ENCODE measurements at regions not wholly inside any gene's neighbourhood (a gene's known extent, or its start where the extent isn't known, plus 50 kb on each side); places are given as distances from the start of the nearest gene placed in this dataset.

- no peak for TF ChIP-seq PATZ1 (CRISPR knock-in tag; IDR thresholded peaks at IDR 0.05; ENCODE audit: borderline replicate concordance)
- no peak for TF ChIP-seq POU6F1 (CRISPR knock-in tag; IDR thresholded peaks at IDR 0.05; ENCODE audit: borderline replicate concordance, low read depth)
- TF ChIP-seq CREB5 (CRISPR knock-in tag; IDR thresholded peaks at IDR 0.05; ENCODE audit: low read depth), result no peak
- TF ChIP-seq TSHZ2 (CRISPR knock-in tag; IDR thresholded peaks at IDR 0.05), result no peak
- TF ChIP-seq ZFP3 (CRISPR knock-in tag; IDR thresholded peaks at IDR 0.05), result no peak
- TF ChIP-seq ESRRG (CRISPR knock-in tag; IDR thresholded peaks at IDR 0.05), result no peak
- TF ChIP-seq CSDC2 (CRISPR knock-in tag; IDR thresholded peaks at IDR 0.05), result no peak
- TF ChIP-seq RARB (CRISPR knock-in tag; IDR thresholded peaks at IDR 0.05), result no peak
- no peak for TF ChIP-seq ZFP30 (CRISPR knock-in tag; IDR thresholded peaks at IDR 0.05)
- TF ChIP-seq GLIS3 (CRISPR knock-in tag; IDR thresholded peaks at IDR 0.05), result no peak
- TF ChIP-seq BACH2 (CRISPR knock-in tag; IDR thresholded peaks at IDR 0.05; ENCODE audit: borderline replicate concordance), result no peak
- no peak for TF ChIP-seq ZNF70 (CRISPR knock-in tag; IDR thresholded peaks at IDR 0.05)
- TF ChIP-seq ZNF8 (CRISPR knock-in tag; IDR thresholded peaks at IDR 0.05), result no peak
- TF ChIP-seq ZNF565 (CRISPR knock-in tag; conservative IDR thresholded peaks at IDR 0.05; ENCODE audit: low read depth), result no peak
Measured at GRCh38 chr6:71478834-71479541, 190.4 kb downstream of the OGFRL1 start.

All from SK-N-SH treated with all-trans-retinoic acid at 6 μM for 48 hours (cell line).